ENCODE measurements at regions not wholly inside any gene's neighbourhood (a gene's known extent, or its start where the extent isn't known, plus 50 kb on each side); places are given as distances from the start of the nearest gene placed in this dataset.

GRCh38 chr4:79057772-79058171, 118.5 kb upstream of the PAQR3 start:
- H3K4me1 ChIP-seq (ENCODE audit: insufficient read depth, low read length), result no peaks in the 10 kb centered on the region
- H2BK15ac ChIP-seq (ENCODE audit: low read depth, low read length), result no peak overlapping the region
- no peaks in the 10 kb centered on the region for H3K36me3 Mint-ChIP-seq (ENCODE audit: insufficient read depth in 1 of 3, low read depth in 3 of 3)
- no peak overlapping the region for H3K4me2 ChIP-seq (ENCODE audit: insufficient read depth, insufficient read length, low read length)
- no peak overlapping the region for H2AFZ ChIP-seq (ENCODE audit: low read length)
- H3K79me2 ChIP-seq (ENCODE audit: insufficient read depth, low read length), result no peaks in the 10 kb centered on the region
- H3K4me3 Mint-ChIP-seq, result no peak overlapping the region
- no peaks in the 10 kb centered on the region for H4K20me1 ChIP-seq (ENCODE audit: control insufficient read depth, insufficient read depth, insufficient read length)
- H2BK12ac ChIP-seq (ENCODE audit: insufficient read length, low read depth, low read length), result no peak overlapping the region
- WGBS (ENCODE audit: extremely low coverage, insufficient read length, low lambda C conversion rate), result no CpG with 5 or more reads among the region's 2 CpGs
- no peak overlapping the region for H3K27ac Mint-ChIP-seq
- H3K9me3 ChIP-seq (ENCODE audit: control insufficient read depth, low read depth, low read length), result no peaks in the 10 kb centered on the region
- TF ChIP-seq, protein P1, sequence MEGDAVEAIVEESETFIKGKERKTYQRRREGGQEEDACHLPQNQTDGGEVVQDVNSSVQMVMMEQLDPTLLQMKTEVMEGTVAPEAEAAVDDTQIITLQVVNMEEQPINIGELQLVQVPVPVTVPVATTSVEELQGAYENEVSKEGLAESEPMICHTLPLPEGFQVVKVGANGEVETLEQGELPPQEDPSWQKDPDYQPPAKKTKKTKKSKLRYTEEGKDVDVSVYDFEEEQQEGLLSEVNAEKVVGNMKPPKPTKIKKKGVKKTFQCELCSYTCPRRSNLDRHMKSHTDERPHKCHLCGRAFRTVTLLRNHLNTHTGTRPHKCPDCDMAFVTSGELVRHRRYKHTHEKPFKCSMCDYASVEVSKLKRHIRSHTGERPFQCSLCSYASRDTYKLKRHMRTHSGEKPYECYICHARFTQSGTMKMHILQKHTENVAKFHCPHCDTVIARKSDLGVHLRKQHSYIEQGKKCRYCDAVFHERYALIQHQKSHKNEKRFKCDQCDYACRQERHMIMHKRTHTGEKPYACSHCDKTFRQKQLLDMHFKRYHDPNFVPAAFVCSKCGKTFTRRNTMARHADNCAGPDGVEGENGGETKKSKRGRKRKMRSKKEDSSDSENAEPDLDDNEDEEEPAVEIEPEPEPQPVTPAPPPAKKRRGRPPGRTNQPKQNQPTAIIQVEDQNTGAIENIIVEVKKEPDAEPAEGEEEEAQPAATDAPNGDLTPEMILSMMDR (conservative IDR thresholded peaks at IDR 0.05), result no peak
- H4K91ac ChIP-seq (ENCODE audit: insufficient read length, low read depth, low read length), result no peak overlapping the region
- no peak overlapping the region for H2BK5ac ChIP-seq (ENCODE audit: insufficient read length, low read length)
- no peak overlapping the region for H3T11ph ChIP-seq (ENCODE audit: low read length)
- H3K4me1 Mint-ChIP-seq, result peaks cover 0 to 4% of the 10 kb centered on the region in 2 experiments; a peak in 1 of 4 replicates
- H3K27ac ChIP-seq (ENCODE audit: insufficient read length, low read depth, low read length), result no peak overlapping the region
- no peak overlapping the region for H2AK5ac ChIP-seq (ENCODE audit: insufficient read length, low read length)
- no peak for DNase-seq
- H3K79me1 ChIP-seq (ENCODE audit: insufficient read depth, low read depth, low read length, poor library complexity, severe bottlenecking), result no peaks in the 10 kb centered on the region
- H4K8ac ChIP-seq (replicated peaks; ENCODE audit: insufficient read length, low read depth, low read length), result no peak overlapping the region
- no peak overlapping the region for H2BK20ac ChIP-seq (ENCODE audit: low read depth, low read length, poor library complexity, severe bottlenecking)
- H3K56ac ChIP-seq (ENCODE audit: insufficient read length, low read depth, low read length), result no peak overlapping the region
- H4K5ac ChIP-seq (ENCODE audit: insufficient read length, low read depth, low read length), result no peak overlapping the region
- H3K27me3 Mint-ChIP-seq (ENCODE audit: low read depth), result no peaks in the 10 kb centered on the region
- H3K4ac ChIP-seq (ENCODE audit: low read depth, low read length), result no peak overlapping the region
- H3K9ac ChIP-seq (ENCODE audit: extremely low read depth, insufficient read length, low read length), result no peak overlapping the region
- H3K23ac ChIP-seq (ENCODE audit: insufficient read length, low read depth, low read length), result no peak overlapping the region
- no peaks in the 10 kb centered on the region for H3K23me2 ChIP-seq (ENCODE audit: insufficient read length, low read depth, low read length, poor library complexity, severe bottlenecking)
- no peaks in the 10 kb centered on the region for H3K27me3 ChIP-seq (ENCODE audit: insufficient read depth, low read length)
- no peak overlapping the region for H3K14ac ChIP-seq (ENCODE audit: insufficient read depth, low read length)
- no peak overlapping the region for H2BK120ac ChIP-seq (ENCODE audit: low read depth, low read length, poor library complexity, severe bottlenecking)
- H3K18ac ChIP-seq (ENCODE audit: insufficient read length, low read depth, low read length), result no peak overlapping the region
- H3K9me3 Mint-ChIP-seq, result no peaks in the 10 kb centered on the region

Data from H9 (cell line).